Adrenal gland (tissue), 9 donors: ENCODE measurements at regions not wholly inside any gene's neighbourhood (a gene's known extent, or its start where the extent isn't known, plus 50 kb on each side); places are given as distances from the start of the nearest gene placed in this dataset.
"Not testable (repeated sequence)": the region's sequence is repeated elsewhere in the genome, so short reads cannot be mapped to it uniquely, and the experiment has no call there.

Source experiments
- DNase-seq, 7 donors: peaks; one replicate each; pipeline ENCODE4 v3.0.0-alpha.2; 2019 to 2020
- H3K27ac ChIP-seq, 5 donors: fragments of 200-600 bp; sonication (generic) in 4 of 5; 1 replicate in 3 of 5; 2 replicates in 2 of 5; pipeline versions ENCODE4 v1.5.1 to v1.8.0; 2016 to 2020; ENCODE audit warnings: mild to moderate bottlenecking in 1 of 5
- H3K27me3 ChIP-seq: fragments of 200-600 bp; 2 replicates; pipeline ENCODE4 v1.8.0; 2021
- H3K36me3 ChIP-seq, 2 donors: fragments of 200-600 bp; replicated peaks in 1 of 2; 1 replicate in 1 of 2; 2 replicates in 1 of 2; pipeline versions ENCODE4 v1.5.1 to v1.8.0; 2018 to 2022
- H3K4me1 ChIP-seq, 2 donors: fragments of 200-600 bp; replicated peaks in 1 of 2; 1 replicate in 1 of 2; 2 replicates in 1 of 2; pipeline versions ENCODE4 v1.5.1 to v1.8.0; 2018 to 2021
- H3K4me3 ChIP-seq, 4 donors: fragments of 200-600 bp; sonication (generic) in 3 of 4; one replicate each; pipeline ENCODE4 v1.5.1; 2016 to 2018
- H3K9me3 ChIP-seq, 3 donors: fragments of 200-600 bp; sonication (generic) in 1 of 3; replicated peaks in 1 of 3; 1 replicate in 2 of 3; 2 replicates in 1 of 3; pipeline versions ENCODE4 v1.5.1 to v1.8.0; 2016 to 2021
- POLR2A ChIP-seq, 2 donors: fragments of 450-650 bp; IDR thresholded peaks; one replicate each; pipeline ENCODE4 v1.6.1; 2017; ENCODE audit warnings: antibody characterized with exemption in 2 of 2, mild to moderate bottlenecking in 2 of 2, moderate library complexity in 1 of 2
- WGBS, 4 donors: extraction: QIAGEN DNeasy Blood & Tissue Kit in 2 of 4; methylation state at CpG; one replicate each; pipeline versions ENCODE4 v1.1.5 to v1.1.7; 2013 to 2017; 5-methylcytosine and 5-hydroxymethylcytosine counted together
- intact Hi-C, 2 donors: fragments of 100-400 bp; cut with DNase I; formaldehyde crosslinking; loops; one replicate each; pipeline versions ENCODE4 v1.14.1 to v1.15.0; 2022 to 2023
- TF ChIP-seq, protein P1 (sequence below), 6 experiments: fragments of 450-650 bp in 4 of 6; fragments of 200-600 bp in 2 of 6; sonication (generic) in 1 of 6; IDR thresholded peaks; 1 replicate in 5 of 6; 2 replicates in 1 of 6; pipeline versions ENCODE4 v1.5.1 to v1.8.0; 2016 to 2021; ENCODE audit warnings: antibody characterized with exemption in 6 of 6, mild to moderate bottlenecking in 2 of 6, moderate library complexity in 1 of 6
- donor health status: healthy with polysubstance abuse.
- donor health status: Bipolar disorder and iron deficiency.
- donor health status: DM: yes; HTN: yes; CAD: no.
- donor health status: DM: no; HTN: no; CAD: no.
- donor health status: DM: no; HTN: no; CAD: no.

- Histone ChIP-seq H3K27me3 (no peaks in the 10 kb centered on the region), H3K4me3 (no peak overlapping the region), H3K36me3 (no peaks in the 10 kb centered on the region), H3K4me1 (no peaks in the 10 kb centered on the region), H3K9me3 (no peaks in the 10 kb centered on the region), H3K27ac (no peak overlapping the region)
- intact Hi-C loops = no loop called here
- DNase-seq = no peak
- WGBS, 4 donors = 96 to 98% methylated on average over 3 of the region's 3 CpGs; no CpG with 5 or more reads in 2 of the 4 donors
- TF ChIP-seq, protein P1, sequence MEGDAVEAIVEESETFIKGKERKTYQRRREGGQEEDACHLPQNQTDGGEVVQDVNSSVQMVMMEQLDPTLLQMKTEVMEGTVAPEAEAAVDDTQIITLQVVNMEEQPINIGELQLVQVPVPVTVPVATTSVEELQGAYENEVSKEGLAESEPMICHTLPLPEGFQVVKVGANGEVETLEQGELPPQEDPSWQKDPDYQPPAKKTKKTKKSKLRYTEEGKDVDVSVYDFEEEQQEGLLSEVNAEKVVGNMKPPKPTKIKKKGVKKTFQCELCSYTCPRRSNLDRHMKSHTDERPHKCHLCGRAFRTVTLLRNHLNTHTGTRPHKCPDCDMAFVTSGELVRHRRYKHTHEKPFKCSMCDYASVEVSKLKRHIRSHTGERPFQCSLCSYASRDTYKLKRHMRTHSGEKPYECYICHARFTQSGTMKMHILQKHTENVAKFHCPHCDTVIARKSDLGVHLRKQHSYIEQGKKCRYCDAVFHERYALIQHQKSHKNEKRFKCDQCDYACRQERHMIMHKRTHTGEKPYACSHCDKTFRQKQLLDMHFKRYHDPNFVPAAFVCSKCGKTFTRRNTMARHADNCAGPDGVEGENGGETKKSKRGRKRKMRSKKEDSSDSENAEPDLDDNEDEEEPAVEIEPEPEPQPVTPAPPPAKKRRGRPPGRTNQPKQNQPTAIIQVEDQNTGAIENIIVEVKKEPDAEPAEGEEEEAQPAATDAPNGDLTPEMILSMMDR (IDR thresholded peaks at IDR 0.05) = no peak
- no peak for TF ChIP-seq POLR2A (IDR thresholded peaks at IDR 0.05)
These were observed 76.4 kb upstream of the ZNG1B start for GRCh38 chr2:113361051-113361450.

DNA sequence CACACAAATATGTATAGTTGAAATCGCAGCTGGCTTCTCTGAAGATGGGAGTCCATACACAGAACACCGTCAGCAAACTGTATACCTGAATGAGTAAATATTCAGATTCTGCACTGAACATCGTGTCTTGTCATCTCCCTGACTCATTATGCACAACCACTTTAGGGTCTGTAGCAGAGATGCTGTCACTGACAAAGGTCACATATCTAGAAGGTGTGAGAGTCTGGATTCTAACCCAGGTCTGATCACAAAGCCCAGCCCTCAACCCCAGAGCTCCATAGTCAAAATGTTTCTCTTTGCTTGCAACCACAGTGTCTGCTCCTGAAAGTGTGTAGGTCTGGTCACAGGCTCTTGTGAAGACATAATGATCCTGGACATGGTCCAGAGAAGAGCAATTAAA, 78.3 kb upstream of the PAX8 start:
- 91 to 93% (median 92%) methylated on average over 3 of the region's 3 CpGs for WGBS, 4 donors
- intact Hi-C loops = no loop called here
- H3K4me1 ChIP-seq = peaks cover 0 to 3% of the 10 kb centered on the region in 2 donors

GRCh38 chr2:113356284-113356683, 77.6 kb upstream of the PAX8 start:
- H3K9me3 ChIP-seq, H3K36me3 ChIP-seq, H3K4me3 ChIP-seq, DNase-seq, H3K4me1 ChIP-seq, H3K27ac ChIP-seq, intact Hi-C loops, H3K27me3 ChIP-seq: not testable (repeated sequence)
- WGBS, 4 donors = 95 to 98% (median 97%) methylated on average over 5 of the region's 5 CpGs

More for the DNA sequence above, 78.3 kb upstream of the PAX8 start:
- no peak for TF ChIP-seq POLR2A (IDR thresholded peaks at IDR 0.05)
- TF ChIP-seq, protein P1 (IDR thresholded peaks at IDR 0.05) = no peak
- no peak for DNase-seq
- no peak overlapping the region for H3K27ac ChIP-seq
- no peaks in the 10 kb centered on the region for H3K9me3 ChIP-seq
- no peaks in the 10 kb centered on the region for H3K36me3 ChIP-seq
- no peaks in the 10 kb centered on the region for H3K27me3 ChIP-seq
- no peak overlapping the region for H3K4me3 ChIP-seq

DNA sequence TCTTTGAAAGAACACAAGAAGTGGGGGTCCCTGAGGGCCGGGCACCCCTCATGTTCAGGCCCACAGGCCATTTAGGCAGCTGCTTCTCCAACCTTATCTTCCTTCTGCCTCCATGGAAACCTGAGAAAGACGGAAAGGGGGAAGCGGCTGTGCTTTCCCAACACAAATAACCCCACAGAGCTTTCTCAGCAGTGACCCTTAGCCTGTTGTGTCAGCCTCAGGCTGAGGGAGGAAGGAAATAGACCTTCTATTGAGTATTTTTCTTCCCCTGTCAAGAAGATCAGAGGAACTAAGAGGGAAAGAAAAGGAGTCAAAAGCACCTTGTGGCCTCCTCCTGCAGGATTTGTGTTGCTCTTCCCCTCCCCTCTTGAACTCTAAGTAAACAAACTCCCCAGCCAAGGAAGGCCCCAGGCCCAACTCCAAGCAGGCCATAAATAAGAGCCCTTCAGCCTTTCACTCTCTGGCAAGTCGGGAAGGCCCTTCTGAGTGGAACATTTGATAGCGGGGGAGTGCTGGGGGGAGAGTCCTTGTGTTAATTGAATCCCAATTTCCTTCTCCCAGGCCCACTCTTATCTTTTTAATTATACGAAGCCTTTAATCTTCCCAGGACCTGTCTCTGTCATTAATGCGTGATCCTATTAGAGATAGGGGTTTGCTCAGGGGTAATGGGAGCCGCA, 76.8 kb upstream of the PAX8 start:
- H3K4me3 ChIP-seq, H3K27me3 ChIP-seq, intact Hi-C loops, H3K36me3 ChIP-seq, H3K4me1 ChIP-seq, H3K9me3 ChIP-seq: not testable (repeated sequence)
- peak overlapping the region in 1 of 5 donors; percentile 7 for H3K27ac ChIP-seq
- WGBS, 4 donors = 67 to 77% (median 72%) methylated on average over 8 of the region's 8 CpGs
- DNase-seq = peak in 1 of 7 donors; percentile 44

DNA sequence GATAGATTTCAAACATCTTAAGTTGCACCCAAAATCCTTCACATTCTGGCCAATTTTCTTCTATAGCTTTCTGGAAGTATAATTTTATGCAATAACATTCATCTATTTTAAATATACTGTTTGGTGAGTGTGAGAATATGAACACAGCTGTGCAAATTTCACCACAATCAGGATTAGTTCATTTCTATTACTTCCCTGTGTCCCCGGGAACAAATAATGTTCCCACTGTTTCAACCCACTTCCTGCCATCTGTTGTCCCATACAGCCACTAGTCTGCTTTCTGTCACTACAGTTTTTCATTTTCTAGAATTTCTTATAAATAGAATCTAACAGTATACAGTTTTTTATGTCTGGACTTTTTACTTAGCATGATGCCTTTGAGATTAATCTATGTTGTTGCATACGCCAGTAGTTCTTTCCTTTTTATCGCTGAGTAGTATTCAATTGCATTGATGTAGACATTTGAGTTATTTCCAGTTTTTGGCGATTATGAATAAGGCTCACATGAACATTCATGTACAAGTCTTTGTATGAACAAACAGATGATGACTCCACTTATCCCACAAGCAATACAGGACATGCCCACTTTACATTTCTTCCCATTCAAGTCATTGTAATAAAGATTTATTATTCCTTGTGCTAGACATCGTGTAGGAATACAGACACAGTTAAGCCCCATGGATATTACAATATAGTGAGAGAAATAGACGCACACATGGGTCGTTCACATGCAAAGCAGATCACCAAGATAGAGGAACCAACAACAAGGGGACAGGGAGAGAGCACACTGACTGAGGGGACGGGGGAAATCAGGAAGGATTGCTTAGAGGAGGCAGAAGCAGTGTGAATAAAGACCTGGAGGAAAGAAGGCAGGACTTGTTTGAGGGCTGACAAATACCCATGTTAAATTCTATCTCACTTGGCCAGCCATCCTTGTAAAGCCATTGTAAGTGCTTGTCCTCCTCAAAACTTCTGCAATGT, 72.9 kb upstream of the PAX8 start:
- 68 to 81% (median 73%) methylated on average over 8 of the region's 8 CpGs for WGBS, 4 donors
- intact Hi-C loops = no loop called here
- no peak overlapping the region for H3K4me3 ChIP-seq
- H3K9me3 ChIP-seq = no peaks in the 10 kb centered on the region
- peak overlapping the region in 1 of 5 donors; percentile 40 for H3K27ac ChIP-seq
- no peaks in the 10 kb centered on the region for H3K27me3 ChIP-seq
- peak in 1 of 7 donors; percentile 20 for DNase-seq
- no peaks in the 10 kb centered on the region for H3K36me3 ChIP-seq
- peaks cover 0 to 3% of the 10 kb centered on the region in 2 donors for H3K4me1 ChIP-seq
- no peak for TF ChIP-seq POLR2A (IDR thresholded peaks at IDR 0.05)
- TF ChIP-seq, protein P1 (IDR thresholded peaks at IDR 0.05) = no peak

DNA sequence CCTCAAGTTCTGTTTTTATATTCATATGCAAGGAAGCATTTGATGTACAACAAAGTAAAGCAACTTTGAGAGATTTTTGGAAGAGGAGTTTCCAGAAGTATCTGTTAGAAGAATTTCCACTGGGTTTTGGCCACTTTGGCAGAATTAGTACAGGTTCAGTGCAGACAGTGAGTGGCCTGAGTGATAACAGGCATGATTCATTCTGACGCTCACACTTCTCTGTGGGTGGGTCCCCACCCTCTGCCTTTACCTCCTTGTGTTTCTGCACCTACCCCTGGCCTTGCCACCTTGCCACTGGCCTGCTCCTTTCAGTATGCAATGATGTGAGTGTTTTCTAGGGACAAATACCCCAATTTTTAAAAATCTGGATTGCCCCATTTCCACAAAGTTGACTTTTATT, 65.1 kb upstream of the PAX8 start:
- H3K27ac ChIP-seq, H3K4me3 ChIP-seq, H3K36me3 ChIP-seq, H3K27me3 ChIP-seq, H3K9me3 ChIP-seq, intact Hi-C loops, DNase-seq, H3K4me1 ChIP-seq: not testable (repeated sequence)
- WGBS, 4 donors = 50 to 73% (median 56%) methylated on average over 1 of the region's 1 CpG
